Esophagus squamous epithelium (tissue), 4 donors: ENCODE measurements at regions not wholly inside any gene's neighbourhood (a gene's known extent, or its start where the extent isn't known, plus 50 kb on each side); places are given as distances from the start of the nearest gene placed in this dataset.

Experiments used
- CTCF ChIP-seq, 6 experiments: fragments of 450-650 bp in 4 of 6; fragments of 200-600 bp in 2 of 6; sonication (generic) in 2 of 6; IDR thresholded peaks; one replicate each; pipeline ENCODE4 v1.5.1; 2016 to 2019; ENCODE audit warnings: antibody characterized with exemption in 6 of 6, mild to moderate bottlenecking in 4 of 6, moderate library complexity in 4 of 6
- POLR2A ChIP-seq, 4 donors: fragments of 450-650 bp; IDR thresholded peaks; one replicate each; pipeline ENCODE4 v1.6.1; 2017; ENCODE audit warnings: antibody characterized with exemption in 4 of 4, mild to moderate bottlenecking in 4 of 4, moderate library complexity in 3 of 4

DNA sequence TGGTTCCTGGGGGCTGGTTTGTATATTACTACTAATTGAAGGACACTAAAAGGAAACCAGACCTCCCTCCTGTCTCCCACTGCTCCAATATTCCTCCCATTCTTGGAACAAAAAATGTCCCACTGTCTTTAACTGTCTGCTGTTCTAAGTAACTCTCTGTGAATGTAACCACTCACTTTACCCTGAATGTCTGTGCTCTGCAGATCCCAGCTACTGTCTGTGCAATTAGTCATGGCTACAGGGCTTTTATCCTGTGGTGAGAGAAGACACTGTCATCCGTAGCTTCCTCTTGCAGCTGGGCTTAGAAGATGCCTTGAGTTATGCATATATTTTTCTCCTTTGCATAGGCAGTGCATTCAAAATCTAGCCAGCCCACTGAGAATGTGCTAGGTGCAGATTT, 853.8 kb downstream of the CDH8 start:
- TF ChIP-seq POLR2A (IDR thresholded peaks at IDR 0.05) (no peak), CTCF (IDR thresholded peaks at IDR 0.05) (no peak)
